ENCODE measurements at regions not wholly inside any gene's neighbourhood (a gene's known extent, or its start where the extent isn't known, plus 50 kb on each side); places are given as distances from the start of the nearest gene placed in this dataset.

GRCh38 chr16:76985392-76986045 lies 205.5 kb upstream of the MON1B start:
- BruUV-seq (replicated peaks), result no TSS peak
- peaks cover 23% of the 10 kb centered on the region for H3K27me3 ChIP-seq (replicated peaks; ENCODE audit: insufficient read depth, low read depth, low read length, poor library complexity)
- ChIA-PET CTCF (no interaction called here), POLR2A (ENCODE audit: low non-redundant PET) (no interaction called here)
- H3K4me3 ChIP-seq (ENCODE audit: low read depth, low read length, poor library complexity, severe bottlenecking), result no peak overlapping the region
- intact Hi-C loops (cut with micrococcal nuclease; ENCODE audit: unreplicated experiment), result no loop called here
- H3K9me3 ChIP-seq (ENCODE audit: low read depth, low read length, poor library complexity, severe bottlenecking), result no peaks in the 10 kb centered on the region
- no peak for DNase-seq (ENCODE audit: low spot score)
- H3K36me3 ChIP-seq (ENCODE audit: insufficient read depth, low read length, poor library complexity, severe bottlenecking), result no peaks in the 10 kb centered on the region
- no peak for TF ChIP-seq EZH2 (IDR thresholded peaks at IDR 0.05; ENCODE audit: borderline replicate concordance, low read depth, low read length, poor library complexity, severe bottlenecking)
- TF ChIP-seq, protein P1, sequence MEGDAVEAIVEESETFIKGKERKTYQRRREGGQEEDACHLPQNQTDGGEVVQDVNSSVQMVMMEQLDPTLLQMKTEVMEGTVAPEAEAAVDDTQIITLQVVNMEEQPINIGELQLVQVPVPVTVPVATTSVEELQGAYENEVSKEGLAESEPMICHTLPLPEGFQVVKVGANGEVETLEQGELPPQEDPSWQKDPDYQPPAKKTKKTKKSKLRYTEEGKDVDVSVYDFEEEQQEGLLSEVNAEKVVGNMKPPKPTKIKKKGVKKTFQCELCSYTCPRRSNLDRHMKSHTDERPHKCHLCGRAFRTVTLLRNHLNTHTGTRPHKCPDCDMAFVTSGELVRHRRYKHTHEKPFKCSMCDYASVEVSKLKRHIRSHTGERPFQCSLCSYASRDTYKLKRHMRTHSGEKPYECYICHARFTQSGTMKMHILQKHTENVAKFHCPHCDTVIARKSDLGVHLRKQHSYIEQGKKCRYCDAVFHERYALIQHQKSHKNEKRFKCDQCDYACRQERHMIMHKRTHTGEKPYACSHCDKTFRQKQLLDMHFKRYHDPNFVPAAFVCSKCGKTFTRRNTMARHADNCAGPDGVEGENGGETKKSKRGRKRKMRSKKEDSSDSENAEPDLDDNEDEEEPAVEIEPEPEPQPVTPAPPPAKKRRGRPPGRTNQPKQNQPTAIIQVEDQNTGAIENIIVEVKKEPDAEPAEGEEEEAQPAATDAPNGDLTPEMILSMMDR (conservative IDR thresholded peaks at IDR 0.05; ENCODE audit: low read depth, low read length), result no peak
- H3K4me1 ChIP-seq (ENCODE audit: insufficient read depth, low read length, poor library complexity, severe bottlenecking), result no peaks in the 10 kb centered on the region
- no peak overlapping the region for H3K27ac ChIP-seq (ENCODE audit: low read depth, low read length, poor library complexity, severe bottlenecking)

- no peak for TF ChIP-seq EZH2 (IDR thresholded peaks at IDR 0.05; ENCODE audit: borderline replicate concordance, low read depth, low read length, poor library complexity, severe bottlenecking)
- TF ChIP-seq, protein P1 (conservative IDR thresholded peaks at IDR 0.05; ENCODE audit: low read depth, low read length), result no peak
- Histone ChIP-seq H3K9me3 (ENCODE audit: low read depth, low read length, poor library complexity, severe bottlenecking) (no peaks in the 10 kb centered on the region), H3K4me1 (ENCODE audit: insufficient read depth, low read length, poor library complexity, severe bottlenecking) (no peaks in the 10 kb centered on the region), H3K4me3 (ENCODE audit: low read depth, low read length, poor library complexity, severe bottlenecking) (no peak overlapping the region), H3K27ac (ENCODE audit: low read depth, low read length, poor library complexity, severe bottlenecking) (no peak overlapping the region), H3K27me3 (replicated peaks; ENCODE audit: insufficient read depth, low read depth, low read length, poor library complexity) (peaks cover 31% of the 10 kb centered on the region), H3K36me3 (ENCODE audit: insufficient read depth, low read length, poor library complexity, severe bottlenecking) (no peaks in the 10 kb centered on the region)
- no peak for DNase-seq (ENCODE audit: low spot score)
- intact Hi-C loops (cut with micrococcal nuclease; ENCODE audit: unreplicated experiment), result no loop called here
- ChIA-PET POLR2A (ENCODE audit: low non-redundant PET) (no interaction called here), CTCF (no interaction called here)
- no TSS peak for BruUV-seq (replicated peaks)
Measured at GRCh38 chr16:76988526-76988925, 202.5 kb upstream of the MON1B start.

DNA sequence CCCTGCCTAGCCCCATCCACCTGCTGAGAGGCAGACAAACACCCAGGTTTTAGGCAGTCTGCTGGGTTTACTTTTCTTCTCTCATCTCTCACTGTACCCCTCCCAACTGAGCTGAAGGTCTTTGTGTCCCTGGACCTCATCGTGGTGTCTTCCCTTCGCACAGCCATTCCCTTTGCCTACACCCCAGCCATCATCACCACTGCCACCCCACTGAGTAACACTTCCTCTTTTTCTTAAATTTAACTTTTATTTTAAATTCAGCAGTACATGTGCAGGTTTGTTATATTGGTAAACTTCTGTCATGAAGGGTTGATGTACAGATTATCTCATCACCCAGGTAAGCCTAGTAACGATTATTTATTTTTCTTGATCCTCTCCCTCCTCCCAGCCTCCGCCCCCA lies 188.3 kb upstream of the MON1B start:
- no peak overlapping the region for H3K4me3 ChIP-seq (ENCODE audit: low read depth, low read length, poor library complexity, severe bottlenecking)
- H3K27ac ChIP-seq (ENCODE audit: low read depth, low read length, poor library complexity, severe bottlenecking), result no peak overlapping the region
- ChIA-PET POLR2A (ENCODE audit: low non-redundant PET) (no interaction called here), CTCF (no interaction called here)
- no peak for TF ChIP-seq EZH2 (IDR thresholded peaks at IDR 0.05; ENCODE audit: borderline replicate concordance, low read depth, low read length, poor library complexity, severe bottlenecking)
- TF ChIP-seq, protein P1 (conservative IDR thresholded peaks at IDR 0.05; ENCODE audit: low read depth, low read length), result no peak
- no peaks in the 10 kb centered on the region for H3K27me3 ChIP-seq (replicated peaks; ENCODE audit: insufficient read depth, low read depth, low read length, poor library complexity)
- no peaks in the 10 kb centered on the region for H3K9me3 ChIP-seq (ENCODE audit: low read depth, low read length, poor library complexity, severe bottlenecking)
- BruUV-seq (replicated peaks), result no TSS peak
- no peaks in the 10 kb centered on the region for H3K36me3 ChIP-seq (ENCODE audit: insufficient read depth, low read length, poor library complexity, severe bottlenecking)
- DNase-seq (ENCODE audit: low spot score), result no peak
- no peaks in the 10 kb centered on the region for H3K4me1 ChIP-seq (ENCODE audit: insufficient read depth, low read length, poor library complexity, severe bottlenecking)
- intact Hi-C loops (cut with micrococcal nuclease; ENCODE audit: unreplicated experiment), result no loop called here
